DMS53 treated with DMSO at 0.1 percent for 48 hours (cell line): ENCODE measurements at regions not wholly inside any gene's neighbourhood (a gene's known extent, or its start where the extent isn't known, plus 50 kb on each side); places are given as distances from the start of the nearest gene placed in this dataset.

Experiments
- DNase-seq: peaks from one replicate; lab custom pipeline; 2025; ENCODE audit not compliant: unreplicated experiment; lab: John Stamatoyannopoulos, UW

GRCh38 chr2:19300961-19301360, 57.5 kb downstream of the OSR1 start:
- no peak for DNase-seq

DNA sequence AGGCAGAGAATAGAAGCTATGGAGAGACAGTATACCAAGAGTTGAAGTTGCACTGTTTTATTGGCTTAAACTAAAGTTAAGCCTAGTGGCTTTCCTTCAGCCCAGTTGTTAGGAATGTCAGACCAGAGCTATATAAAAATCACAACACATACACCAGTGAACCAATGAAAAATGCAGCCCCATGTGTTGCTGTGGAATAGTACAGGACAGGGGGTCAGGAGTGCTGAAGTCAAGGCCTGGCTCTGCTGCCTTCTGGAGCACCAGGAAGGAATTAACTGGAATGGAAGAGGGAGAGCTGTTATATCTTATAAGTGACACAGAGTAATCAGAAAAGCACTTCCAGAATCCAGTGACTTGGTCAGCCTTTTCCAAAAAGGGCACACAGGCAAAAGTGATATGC, 58.9 kb downstream of the OSR1 start:
- DNase-seq = no peak

DNA sequence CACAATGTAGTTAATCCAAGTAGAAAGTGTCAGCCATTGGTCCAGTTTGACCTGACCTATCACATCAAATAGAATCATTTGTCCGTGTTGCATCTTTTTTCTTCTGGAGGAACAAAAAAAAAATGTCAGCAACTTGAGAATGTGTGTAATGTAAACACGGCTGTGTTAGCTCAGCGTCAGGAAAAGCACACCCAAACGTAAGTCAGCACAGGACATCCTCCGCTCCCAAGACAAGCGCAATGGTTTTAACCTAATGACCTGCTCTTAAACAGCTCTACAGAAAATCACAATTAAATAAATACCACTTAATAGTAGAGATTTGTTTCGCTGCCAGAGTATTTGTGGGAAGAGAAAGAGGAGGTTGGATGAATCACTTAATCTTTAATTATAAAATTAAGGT, 59.4 kb downstream of the OSR1 start:
- no peak for DNase-seq

- no peak for DNase-seq
These were observed 60.7 kb downstream of the OSR1 start for GRCh38 chr2:19297716-19298115.

DNA sequence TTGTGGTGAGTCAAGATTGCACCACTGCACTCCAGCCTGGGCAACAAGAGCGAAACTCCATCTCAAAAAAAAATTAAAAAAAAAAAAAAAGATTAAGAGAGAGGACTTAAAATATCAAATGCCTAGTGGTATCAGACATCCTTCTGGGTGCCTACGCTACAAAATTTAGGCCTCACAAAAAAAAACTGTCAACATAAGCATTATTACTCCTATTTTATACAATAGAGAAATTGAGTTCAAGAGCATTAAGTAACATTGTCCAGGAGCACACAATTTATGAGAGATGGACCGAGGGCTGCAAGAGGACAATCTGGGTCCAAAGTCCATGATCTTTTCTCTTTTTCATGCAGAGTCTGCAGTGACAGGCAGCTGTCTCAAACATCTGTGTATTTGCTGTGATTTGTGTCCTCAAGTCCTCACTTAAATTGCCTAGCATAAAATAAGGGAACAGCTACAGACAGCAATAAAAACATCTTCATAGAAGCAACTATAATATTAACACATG, 62.4 kb downstream of the OSR1 start:
- no peak for DNase-seq

DNA sequence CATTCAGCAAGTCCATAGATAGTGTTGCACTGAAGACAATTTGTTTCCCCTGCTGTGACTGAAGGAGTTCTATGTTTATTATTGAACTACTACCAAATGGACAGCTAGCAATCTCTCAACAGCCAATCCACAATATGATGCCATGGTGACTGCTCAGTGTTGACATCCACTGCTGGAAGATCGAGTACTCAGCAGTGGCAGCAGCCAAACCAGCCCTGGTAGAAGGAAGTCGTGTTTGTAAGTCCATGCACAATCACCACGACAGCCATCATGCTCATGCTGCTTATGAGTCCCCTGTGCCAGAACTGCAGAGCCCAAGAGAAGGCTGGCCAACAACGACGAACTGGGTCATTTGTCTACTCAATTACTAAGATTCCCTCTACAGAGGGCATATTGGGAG, 66.4 kb downstream of the OSR1 start:
- no peak for DNase-seq

DNA sequence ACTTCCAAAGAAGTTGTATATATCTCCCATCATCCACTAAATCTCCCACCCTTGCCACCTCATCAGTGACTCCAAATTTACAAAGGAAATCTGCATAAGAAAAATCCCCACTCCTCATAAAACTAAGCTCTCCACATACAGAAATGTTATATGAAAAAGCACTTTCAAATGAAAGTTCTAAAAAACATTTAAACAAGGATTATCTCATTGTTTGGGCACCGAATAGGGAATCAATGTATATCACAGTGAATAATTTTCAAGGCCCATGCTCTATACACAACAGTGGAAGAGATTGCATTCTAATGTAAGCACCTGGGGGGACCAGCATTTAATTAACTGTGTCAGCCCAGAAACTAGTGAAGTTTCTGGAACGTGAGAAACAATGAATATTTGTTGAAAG, 70.1 kb downstream of the OSR1 start:
- no peak for DNase-seq

DNA sequence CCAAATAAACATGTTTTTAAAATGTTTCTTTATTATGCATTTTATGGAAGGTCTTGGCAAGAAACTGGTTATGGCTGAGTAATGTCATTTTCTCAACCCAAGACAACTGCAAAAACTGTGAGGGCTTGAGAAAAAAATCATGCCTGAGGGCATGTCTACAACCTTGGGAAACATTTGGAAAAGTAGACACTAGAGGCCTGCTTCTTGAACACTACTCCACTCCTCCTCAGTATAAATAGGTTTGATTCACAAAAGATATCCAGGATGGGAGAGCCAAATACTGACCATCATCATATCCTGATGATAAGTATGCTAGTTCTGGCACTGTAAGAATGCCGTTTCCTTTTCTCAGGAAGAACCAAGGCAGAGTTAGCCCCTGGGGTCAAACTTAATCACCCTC, 71.1 kb downstream of the OSR1 start:
- no peak for DNase-seq

DNA sequence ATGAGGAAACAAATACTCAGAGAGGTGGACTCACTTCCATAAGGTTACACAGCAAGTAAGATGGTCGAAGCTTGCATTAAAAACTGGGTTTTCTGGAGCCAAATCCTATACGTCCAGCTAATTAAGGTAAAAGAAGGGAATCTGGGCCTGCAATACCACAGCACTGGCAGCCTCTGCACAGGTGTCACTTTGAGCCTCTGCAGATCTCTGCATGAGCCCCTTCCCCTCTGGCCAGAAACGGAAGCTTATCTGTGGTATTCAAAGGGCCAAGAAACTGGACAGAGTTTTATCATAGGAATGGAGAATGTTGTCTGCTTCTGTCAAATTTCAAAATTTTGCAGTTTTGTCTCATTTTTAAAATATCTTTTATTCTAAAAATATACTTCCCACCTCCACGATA, 76.1 kb downstream of the OSR1 start:
- DNase-seq = no peak

DNA sequence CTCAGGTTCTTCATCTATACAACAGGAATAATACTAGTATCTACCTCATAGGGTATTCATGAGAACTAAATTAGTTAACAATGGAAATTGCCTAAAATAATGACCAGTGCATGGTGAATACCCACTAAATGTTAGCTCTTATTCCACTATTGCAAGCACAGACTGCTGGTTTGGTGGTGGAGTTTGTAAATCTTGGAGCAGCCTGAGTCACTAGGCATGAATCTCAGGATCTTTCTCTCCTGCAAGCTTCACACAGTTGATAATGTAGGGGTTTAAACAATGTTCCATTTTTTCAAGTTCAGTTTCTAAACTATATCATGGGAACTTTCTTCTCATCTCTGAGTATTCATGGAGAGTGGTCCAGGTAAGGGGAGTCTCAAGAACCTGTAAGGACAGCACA, 84.0 kb downstream of the OSR1 start:
- no peak for DNase-seq

DNA sequence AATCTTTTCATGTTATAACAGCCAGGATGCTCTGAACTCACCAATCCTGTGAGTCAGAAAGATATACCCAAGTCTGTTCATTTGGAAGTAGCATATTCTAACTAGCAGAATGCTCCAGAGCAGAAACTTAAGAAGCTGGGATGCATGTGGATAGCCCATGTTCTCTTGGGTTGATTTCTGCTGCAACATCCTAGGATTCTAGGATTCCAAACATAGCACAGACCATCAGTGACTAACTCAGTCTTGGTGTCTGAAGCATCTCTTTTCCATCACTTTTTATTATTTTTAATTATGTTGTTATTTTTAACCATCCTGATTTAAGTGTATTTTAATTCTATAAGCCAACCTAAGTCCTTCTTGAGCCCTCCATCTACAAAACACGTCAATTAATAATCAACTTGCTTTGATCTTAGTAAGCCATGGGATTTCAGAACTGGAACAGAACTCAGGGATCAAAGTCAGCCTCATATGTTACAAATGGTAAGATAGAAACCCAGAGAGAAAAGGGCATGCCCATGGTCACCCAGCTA, 85.4 kb downstream of the OSR1 start:
- DNase-seq = no peak

GRCh38 chr2:19272039-19272438, 86.4 kb downstream of the OSR1 start:
- DNase-seq = no peak

- no peak for DNase-seq
These were observed 93.6 kb downstream of the OSR1 start for GRCh38 chr2:19264852-19265251.

DNA sequence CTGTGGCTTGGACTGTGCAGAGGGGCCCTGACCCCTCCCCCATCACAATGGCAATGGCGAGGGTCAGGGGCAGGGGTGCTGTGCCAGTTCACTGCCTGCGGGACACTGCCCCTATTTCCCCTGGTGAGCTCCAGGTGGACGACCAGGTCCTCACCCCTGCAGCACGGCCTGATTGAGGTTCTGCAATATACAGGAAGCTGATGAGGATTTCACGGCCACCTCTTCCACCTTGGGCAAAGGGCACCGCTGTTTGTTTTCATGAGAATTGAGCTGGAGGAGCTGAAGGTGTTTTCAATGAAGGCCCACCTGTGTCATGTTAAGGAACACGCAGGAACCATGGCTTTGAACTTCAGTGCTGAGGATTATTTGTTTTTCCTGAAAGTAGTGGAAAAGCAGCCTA, 96.3 kb downstream of the OSR1 start:
- no peak for DNase-seq

- DNase-seq = no peak
These were observed 97.4 kb downstream of the OSR1 start for GRCh38 chr2:19261061-19261460.

DNA sequence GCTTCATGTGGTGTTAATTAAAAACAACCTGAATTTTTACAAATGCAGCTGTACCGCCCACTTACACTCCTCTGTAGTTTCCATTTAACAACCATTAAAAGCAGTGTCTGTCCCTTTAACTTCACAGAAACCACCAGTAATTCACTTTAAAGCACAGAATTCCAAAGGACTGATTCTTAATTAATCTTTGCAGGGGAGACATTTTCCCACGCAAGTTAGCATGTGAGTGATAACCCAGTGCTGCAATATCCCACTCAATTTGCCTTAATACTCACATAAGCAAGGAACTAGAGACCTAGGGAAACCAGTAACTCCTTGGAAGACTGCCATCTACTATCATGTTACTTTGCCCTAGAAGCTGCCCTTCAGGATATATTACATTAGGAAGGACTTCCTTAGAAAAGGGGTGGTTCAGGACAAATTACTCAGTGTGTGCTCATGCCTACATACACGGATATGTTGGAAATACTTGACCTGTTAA, 102.3 kb downstream of the OSR1 start:
- DNase-seq = no peak

GRCh38 chr2:19255481-19255880, 102.9 kb downstream of the OSR1 start:
- DNase-seq = no peak

- DNase-seq = no peak
These were observed 106.9 kb downstream of the OSR1 start for GRCh38 chr2:19251554-19251953.

DNA sequence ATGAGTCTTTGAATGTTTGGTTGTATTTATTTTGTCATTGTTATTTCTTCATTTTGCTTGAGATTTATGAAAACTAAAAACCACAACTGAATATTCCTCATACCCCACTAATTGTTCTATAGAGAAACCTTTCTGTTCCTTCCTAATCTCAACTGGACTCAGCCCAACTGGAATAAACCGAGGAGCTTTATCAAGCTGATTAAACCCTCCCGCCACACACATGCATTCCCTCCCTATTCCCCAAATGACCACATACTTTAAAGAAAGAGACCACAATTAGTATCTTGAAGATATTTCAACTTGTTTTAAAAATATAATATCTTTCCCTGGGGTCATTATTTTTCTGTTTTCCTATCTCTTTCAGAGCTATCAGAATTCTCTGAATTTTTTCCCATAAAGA, 107.5 kb downstream of the OSR1 start:
- DNase-seq = no peak

DNA sequence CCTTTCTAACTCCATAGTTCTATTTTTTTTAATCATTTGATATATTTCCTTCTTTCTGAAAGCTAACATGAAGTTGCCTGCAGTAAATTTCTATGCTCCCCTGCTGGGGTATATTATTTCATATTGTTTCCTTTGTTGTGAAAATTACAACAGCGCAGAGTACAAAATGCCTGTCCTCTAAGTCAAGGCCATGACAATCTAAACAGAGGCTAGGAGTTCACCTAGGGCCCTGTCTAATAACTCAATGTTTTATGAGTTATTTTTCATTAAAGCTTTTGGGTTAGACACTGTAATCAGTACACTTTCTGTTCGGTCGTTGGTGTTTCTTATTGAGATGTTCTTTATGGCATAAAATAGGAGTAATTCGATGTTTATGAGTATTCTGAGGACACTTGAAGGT, 111.2 kb downstream of the OSR1 start:
- DNase-seq = no peak

DNA sequence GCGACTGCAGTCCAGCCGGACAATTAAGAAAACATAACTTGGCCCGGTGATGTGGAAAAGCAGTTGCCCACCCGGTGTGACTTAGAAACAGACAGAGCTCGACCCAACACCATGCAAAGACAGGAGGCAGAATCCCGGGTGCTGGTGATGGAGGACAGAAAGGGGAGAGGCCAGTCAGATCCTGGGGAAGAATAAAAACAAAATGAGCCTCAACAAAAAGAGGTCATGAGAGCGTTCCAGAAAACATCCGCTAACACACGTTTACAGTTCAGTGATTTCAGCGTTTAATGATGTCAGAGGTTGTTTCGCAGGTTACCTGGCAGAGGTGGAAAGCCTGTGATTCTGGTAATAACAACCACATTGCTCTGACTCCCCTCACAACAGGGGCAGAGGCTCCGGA, 111.9 kb downstream of the OSR1 start:
- DNase-seq = no peak

- DNase-seq = no peak
These were observed 113.7 kb downstream of the OSR1 start for GRCh38 chr2:19244460-19245363.
